Spleen (tissue), 11 donors: ENCODE measurements at regions not wholly inside any gene's neighbourhood (a gene's known extent, or its start where the extent isn't known, plus 50 kb on each side); places are given as distances from the start of the nearest gene placed in this dataset.

Experiments used
- DNase-seq: peaks from one replicate; pipeline ENCODE4 v3.0.0-alpha.2; 2020
- H3K27ac ChIP-seq, 8 donors: fragments of 200-600 bp; sonication (generic) in 7 of 8; 1 replicate in 4 of 8; 2 replicates in 4 of 8; pipeline versions ENCODE4 v1.5.0 to v1.8.0; 2016 to 2021; ENCODE audit warnings: inconsistent platforms in 4 of 8, mild to moderate bottlenecking in 4 of 8, moderate library complexity in 1 of 8
- H3K27me3 ChIP-seq, 7 donors: fragments of 200-600 bp; sonication (generic) in 6 of 7; replicated peaks in 1 of 7; 1 replicate in 4 of 7; 2 replicates in 3 of 7; pipeline versions ENCODE4 v1.5.0 to v1.8.0; 2016 to 2021; ENCODE audit warnings: inconsistent platforms in 3 of 7, mild to moderate bottlenecking in 1 of 7
- H3K36me3 ChIP-seq, 6 donors: fragments of 200-600 bp; sonication (generic) in 5 of 6; 1 replicate in 4 of 6; 2 replicates in 2 of 6; pipeline versions ENCODE4 v1.5.0 to v1.8.0; 2016 to 2021; ENCODE audit warnings: inconsistent platforms in 2 of 6
- H3K4me1 ChIP-seq, 6 donors: fragments of 200-600 bp; sonication (generic) in 5 of 6; 1 replicate in 3 of 6; 2 replicates in 3 of 6; pipeline versions ENCODE4 v1.5.0 to v1.8.0; 2016 to 2021; ENCODE audit warnings: inconsistent platforms in 3 of 6
- H3K4me3 ChIP-seq, 8 donors: fragments of 200-600 bp; sonication (generic) in 7 of 8; 1 replicate in 4 of 8; 2 replicates in 4 of 8; pipeline versions ENCODE4 v1.5.0 to v1.8.0; 2016 to 2021; ENCODE audit warnings: inconsistent platforms in 4 of 8, mild to moderate bottlenecking in 4 of 8, moderate library complexity in 2 of 8
- H3K9me3 ChIP-seq, 8 donors: fragments of 200-600 bp; sonication (generic) in 7 of 8; 1 replicate in 4 of 8; 2 replicates in 4 of 8; pipeline versions ENCODE4 v1.5.0 to v1.8.0; 2016 to 2021; ENCODE audit warnings: inconsistent platforms in 4 of 8
- CTCF ChIP-seq, 11 experiments: fragments of 200-600 bp in 7 of 11; fragments of 450-650 bp in 4 of 11; sonication (generic) in 4 of 11; IDR thresholded peaks in 8 of 11; conservative IDR thresholded peaks in 3 of 11; 1 replicate in 7 of 11; 2 replicates in 4 of 11; pipeline versions ENCODE4 v1.4.0 to v1.8.0; 2016 to 2021; ENCODE audit warnings: antibody characterized with exemption in 11 of 11, inconsistent platforms in 4 of 11, mild to moderate bottlenecking in 1 of 11
- POLR2A ChIP-seq, 3 donors: fragments of 450-650 bp; IDR thresholded peaks; one replicate each; pipeline ENCODE4 v1.5.1; 2017; ENCODE audit warnings: antibody characterized with exemption in 3 of 3, mild to moderate bottlenecking in 1 of 3
- POLR2AphosphoS5 ChIP-seq, 3 donors: sonication (generic); formaldehyde crosslinking; IDR thresholded peaks; one replicate each; pipeline ENCODE4 v1.5.1; 2017; ENCODE audit warnings: antibody characterized with exemption in 3 of 3
- WGBS, 5 donors: extraction: QIAGEN DNeasy Blood & Tissue Kit in 3 of 5; methylation state at CpG; one replicate each; pipeline versions ENCODE4 v1.1.5 to v1.1.7; 2013 to 2018; 5-methylcytosine and 5-hydroxymethylcytosine counted together
- intact Hi-C: fragments of 100-400 bp; cut with DNase I; formaldehyde crosslinking; loops from one replicate; pipeline ENCODE4 v1.15.0; 2023; ENCODE audit warnings: low total_unique reads
- donor health status: healthy with polysubstance abuse.
- donor health status: DM: no; HTN: no; CAD: no; lungs with moderate emphysema.
- donor health status: DM: no; HTN: no; CAD: no.
- donor health status: Bipolar disorder and iron deficiency.
- donor health status: healthy.
- donor health status: DM: no; HTN: no; CAD: no.
- donor health status: DM: yes; HTN: yes; CAD: no.

- no peak overlapping the region for H3K4me3 ChIP-seq
- H3K4me1 ChIP-seq: no peaks in the 10 kb centered on the region
- WGBS, 5 donors: 65 to 78% (median 71%) methylated on average over 3 to 4 of the region's 4 CpGs
- no peaks in the 10 kb centered on the region for H3K36me3 ChIP-seq
- no peaks in the 10 kb centered on the region for H3K27me3 ChIP-seq
- peaks cover 0 to 35% (median 14%) of the 10 kb centered on the region in 8 donors for H3K9me3 ChIP-seq
- intact Hi-C loops: no loop called here
- H3K27ac ChIP-seq: no peak overlapping the region
- DNase-seq: no peak
- TF ChIP-seq POLR2A (IDR thresholded peaks at IDR 0.05) (no peak), POLR2AphosphoS5 (IDR thresholded peaks at IDR 0.05) (no peak), CTCF (IDR thresholded peaks at IDR 0.05 in 8 of 11, conservative IDR thresholded peaks at IDR 0.05 in 3 of 11) (no peak)
These were observed 520.5 kb upstream of the STXBP6 start for GRCh38 chr14:25570483-25570882.

GRCh38 chr14:25557466-25557865 is 507.5 kb upstream of the STXBP6 start:
- Histone ChIP-seq H3K9me3 (peaks cover 0 to 7% (median 0%) of the 10 kb centered on the region in 8 donors), H3K36me3 (no peaks in the 10 kb centered on the region), H3K27me3 (no peaks in the 10 kb centered on the region), H3K27ac (no peak overlapping the region), H3K4me3 (no peak overlapping the region), H3K4me1 (no peaks in the 10 kb centered on the region)
- intact Hi-C loops: no loop called here
- TF ChIP-seq POLR2A (IDR thresholded peaks at IDR 0.05) (no peak), POLR2AphosphoS5 (IDR thresholded peaks at IDR 0.05) (no peak), CTCF (IDR thresholded peaks at IDR 0.05 in 8 of 11, conservative IDR thresholded peaks at IDR 0.05 in 3 of 11) (no peak)
- DNase-seq: no peak
- WGBS, 5 donors: 2 to 13% (median 6%) methylated on average over 1 of the region's 1 CpG

- H3K36me3 ChIP-seq: no peaks in the 10 kb centered on the region
- no peaks in the 10 kb centered on the region for H3K27me3 ChIP-seq
- WGBS, 5 donors: 40 to 47% (median 46%) methylated on average over 2 of the region's 2 CpGs
- H3K4me1 ChIP-seq: no peaks in the 10 kb centered on the region
- DNase-seq: no peak
- intact Hi-C loops: no loop called here
- no peaks in the 10 kb centered on the region for H3K9me3 ChIP-seq
- H3K4me3 ChIP-seq: no peak overlapping the region
- no peak overlapping the region for H3K27ac ChIP-seq
- TF ChIP-seq POLR2A (IDR thresholded peaks at IDR 0.05) (no peak), POLR2AphosphoS5 (IDR thresholded peaks at IDR 0.05) (no peak), CTCF (IDR thresholded peaks at IDR 0.05 in 8 of 11, conservative IDR thresholded peaks at IDR 0.05 in 3 of 11) (no peak)
These were observed 502.9 kb upstream of the STXBP6 start for GRCh38 chr14:25552826-25553225.

GRCh38 chr14:25551674-25552073 is 501.7 kb upstream of the STXBP6 start:
- Histone ChIP-seq H3K27ac (no peak overlapping the region), H3K4me1 (no peaks in the 10 kb centered on the region), H3K36me3 (no peaks in the 10 kb centered on the region), H3K27me3 (no peaks in the 10 kb centered on the region), H3K9me3 (no peaks in the 10 kb centered on the region), H3K4me3 (no peak overlapping the region)
- intact Hi-C loops: no loop called here
- 54 to 65% (median 60%) methylated on average over 3 of the region's 3 CpGs for WGBS, 5 donors
- TF ChIP-seq CTCF (IDR thresholded peaks at IDR 0.05 in 8 of 11, conservative IDR thresholded peaks at IDR 0.05 in 3 of 11) (no peak), POLR2AphosphoS5 (IDR thresholded peaks at IDR 0.05) (no peak), POLR2A (IDR thresholded peaks at IDR 0.05) (no peak)
- DNase-seq: no peak
